Activated CD4-positive, alpha-beta T cell treated with anti-CD3 and anti-CD28 coated beads, Interleukin-10, Interleukin-2, amounts not matched to agents 100 ng/mL and 50 ng/mL, durations not matched to agents 16 hours and 8 hours (primary cell): ENCODE measurements at regions not wholly inside any gene's neighbourhood (a gene's known extent, or its start where the extent isn't known, plus 50 kb on each side); places are given as distances from the start of the nearest gene placed in this dataset.

ENCODE experiments used
- DNase-seq: peaks from one replicate; pipeline ENCODE4 v3.0.0-alpha.2; 2020

- DNase-seq: no peak
Measured at GRCh38 chr9:107064378-107064777, 201.4 kb downstream of the ZNF462 start.

- DNase-seq: no peak
Measured at GRCh38 chr9:107065549-107065948, 202.6 kb downstream of the ZNF462 start.

DNA sequence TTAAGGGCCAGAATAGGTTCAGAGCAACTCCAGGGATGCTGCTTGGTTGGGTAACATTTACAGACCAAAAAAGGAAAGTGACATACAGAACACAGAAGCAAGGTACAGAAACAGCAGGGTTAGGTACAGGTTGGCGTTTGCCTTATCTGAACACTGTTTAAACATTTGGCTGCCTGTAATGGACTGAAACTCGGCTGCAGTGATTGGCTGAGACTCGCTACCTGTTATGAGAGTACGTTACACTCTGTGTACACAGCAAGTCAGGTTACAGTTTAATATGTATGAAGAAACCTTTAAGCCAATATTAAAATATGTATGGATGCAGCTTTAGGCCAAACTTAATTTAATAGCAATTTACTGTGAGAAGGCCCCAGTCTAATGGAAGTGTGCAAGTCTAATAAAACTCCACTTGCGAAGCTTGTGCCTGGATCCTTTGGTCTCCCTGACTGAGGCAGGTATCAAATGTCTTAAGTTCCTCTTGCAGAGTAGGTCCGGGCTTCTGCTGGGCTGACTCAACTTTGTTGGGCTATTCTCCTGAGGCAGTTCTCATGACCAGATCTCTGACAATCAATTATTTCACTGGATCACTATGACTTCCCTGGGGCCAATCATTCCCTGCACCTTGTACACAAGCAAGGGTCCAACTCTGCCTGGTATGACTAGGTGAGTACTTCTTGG is 204.9 kb downstream of the ZNF462 start:
- DNase-seq: no peak

GRCh38 chr9:107068581-107068980 is 205.6 kb downstream of the ZNF462 start:
- no peak for DNase-seq

DNA sequence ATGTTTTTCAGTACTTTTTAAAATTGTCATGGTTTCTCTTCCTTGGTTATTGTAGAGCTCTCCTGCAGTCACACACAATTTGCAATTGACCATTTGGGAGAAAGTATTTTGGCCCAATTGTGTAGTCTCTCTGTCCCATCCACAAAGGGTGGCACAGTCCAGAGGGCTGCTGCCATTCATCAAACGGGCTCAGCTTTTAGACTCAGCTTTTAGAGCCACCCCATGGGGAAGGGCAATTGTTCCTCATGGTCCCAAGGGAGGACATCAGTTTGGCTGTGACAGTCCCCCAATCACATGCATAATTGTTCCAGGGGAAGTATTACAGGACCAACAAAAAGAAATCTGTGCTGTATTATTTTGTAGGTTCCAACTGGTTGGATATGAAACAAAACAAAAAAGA is 207.6 kb downstream of the ZNF462 start:
- no peak for DNase-seq

DNA sequence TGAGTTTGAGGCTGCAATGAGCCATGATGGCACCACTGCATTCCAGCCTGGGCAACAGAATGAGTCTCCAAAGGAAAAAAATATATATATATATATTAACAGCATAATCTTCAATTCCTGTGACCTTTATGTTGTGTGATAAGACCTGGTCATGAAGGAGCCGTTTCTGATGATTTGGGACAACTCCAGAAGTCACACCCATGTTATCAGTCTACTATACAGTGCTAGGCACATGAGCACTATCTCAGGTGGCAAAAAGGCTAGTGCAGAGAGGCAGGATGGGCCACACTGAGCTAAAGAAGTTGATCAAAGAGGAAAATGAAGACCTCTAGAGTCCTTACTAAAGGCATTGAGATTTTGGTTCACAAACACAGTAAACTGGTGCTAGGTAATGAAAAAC is 205.0 kb upstream of the RAD23B start:
- no peak for DNase-seq

DNA sequence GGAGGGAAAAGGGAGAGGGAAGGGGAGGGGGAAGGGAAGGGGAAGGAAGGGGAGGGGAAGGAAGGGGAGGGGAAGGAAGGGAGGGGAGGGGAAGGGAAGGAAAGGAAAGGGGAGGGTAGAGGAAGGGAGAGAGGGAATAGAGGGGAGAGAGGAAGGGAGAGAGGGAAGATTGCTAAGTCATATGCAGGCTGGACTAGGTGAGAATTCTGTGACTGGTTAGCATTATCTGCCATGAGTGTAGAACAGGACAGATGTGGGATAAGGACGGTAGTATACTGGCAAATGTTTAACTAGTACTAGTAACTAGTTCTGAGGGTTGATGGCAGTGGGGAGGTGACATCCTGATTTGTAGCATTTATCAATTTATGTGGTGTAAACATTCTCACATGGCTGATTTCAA is 203.5 kb upstream of the RAD23B start:
- DNase-seq: no peak

GRCh38 chr9:107080130-107080529 is 202.9 kb upstream of the RAD23B start:
- no peak for DNase-seq

DNA sequence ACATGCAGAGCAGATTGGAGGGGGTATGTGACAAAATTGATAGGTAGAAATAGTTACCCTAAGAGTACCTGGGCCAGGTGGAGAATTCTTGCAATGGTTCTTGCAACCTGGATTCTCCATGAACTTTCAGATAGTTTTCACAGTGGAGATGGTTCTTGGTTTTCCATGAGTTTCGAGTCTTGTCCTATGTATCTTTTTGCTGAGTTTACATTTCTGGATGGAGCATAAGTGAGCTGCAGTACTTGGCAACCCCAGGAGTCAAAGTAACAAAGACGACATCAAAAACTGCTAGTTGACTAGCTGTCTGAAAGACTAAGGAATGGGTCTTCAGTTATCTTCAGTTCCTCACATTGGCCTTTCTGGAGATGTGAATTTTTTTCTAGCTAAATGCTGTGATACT is 196.6 kb upstream of the RAD23B start:
- no peak for DNase-seq

GRCh38 chr9:107087222-107087621 is 195.9 kb upstream of the RAD23B start:
- no peak for DNase-seq

DNA sequence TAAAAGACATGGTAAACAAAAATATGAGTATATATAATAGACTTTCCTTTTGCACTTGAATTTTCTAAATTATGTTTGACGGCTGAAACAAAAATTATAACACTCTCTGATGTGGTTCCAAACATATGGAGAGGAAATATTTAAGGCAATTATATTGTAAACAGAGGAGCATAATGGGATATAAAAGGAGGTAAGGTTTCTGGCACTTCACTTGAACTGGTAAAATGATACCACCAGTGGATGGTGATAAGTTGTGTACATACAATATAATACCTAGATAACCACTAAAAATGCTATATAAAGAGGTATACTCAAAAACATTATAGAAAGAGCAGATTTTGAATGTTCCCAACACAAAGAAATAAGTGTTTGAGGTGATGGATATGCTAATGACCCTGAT is 192.9 kb upstream of the RAD23B start:
- DNase-seq: no peak

DNA sequence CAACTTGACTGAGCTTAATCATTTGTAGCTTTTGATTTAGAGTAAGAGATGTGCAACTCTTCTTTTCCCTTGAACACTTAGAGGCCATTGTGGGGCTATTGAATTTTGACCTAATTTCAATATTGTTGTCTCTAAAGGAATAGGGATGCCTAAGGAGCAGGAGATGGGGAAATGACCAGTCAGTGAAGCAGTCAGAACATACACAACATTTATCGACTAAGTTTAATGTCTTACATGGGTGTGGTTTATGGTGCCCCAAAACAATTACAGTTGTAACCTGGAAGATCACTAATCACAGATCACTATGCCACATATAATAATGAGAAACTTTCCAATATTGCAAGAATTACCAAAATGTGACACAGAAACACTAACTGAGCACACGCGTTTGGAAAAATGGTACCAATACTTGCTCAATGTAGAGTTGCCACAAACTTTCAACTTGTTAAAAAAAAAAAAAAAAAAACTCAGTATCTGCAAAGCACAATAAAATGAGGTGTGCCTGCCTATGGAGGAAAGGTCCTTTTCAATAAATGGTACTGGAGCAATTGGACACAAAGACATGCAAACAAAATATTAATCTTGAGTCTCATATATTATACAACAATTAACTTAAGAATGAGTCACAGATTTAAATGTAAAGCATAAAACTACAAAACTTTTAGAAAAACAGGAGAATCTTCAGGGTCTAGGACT is 189.6 kb upstream of the RAD23B start:
- no peak for DNase-seq

- DNase-seq: no peak
Measured at GRCh38 chr9:107094370-107094769, 188.7 kb upstream of the RAD23B start.

DNA sequence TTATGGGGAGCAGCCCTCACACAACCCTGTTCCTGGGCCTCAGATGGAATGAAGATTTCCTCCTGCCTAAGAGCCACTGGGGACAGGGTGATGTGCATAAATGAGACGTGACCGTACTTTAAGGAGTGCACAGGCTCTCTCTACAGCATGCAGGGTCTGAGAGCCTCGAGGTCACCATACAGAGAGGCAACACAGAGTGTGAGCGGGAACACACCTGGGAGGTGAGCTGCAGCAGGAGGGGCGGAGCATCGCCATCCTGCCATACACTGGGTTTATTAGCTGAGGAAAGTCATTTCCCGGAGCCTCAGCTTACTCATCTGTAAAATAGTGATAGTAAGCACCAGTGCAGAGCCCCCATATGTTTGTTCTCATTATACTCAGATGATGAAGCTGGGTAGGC is 182.5 kb upstream of the RAD23B start:
- no peak for DNase-seq

GRCh38 chr9:107102011-107102410 is 181.1 kb upstream of the RAD23B start:
- DNase-seq: no peak

DNA sequence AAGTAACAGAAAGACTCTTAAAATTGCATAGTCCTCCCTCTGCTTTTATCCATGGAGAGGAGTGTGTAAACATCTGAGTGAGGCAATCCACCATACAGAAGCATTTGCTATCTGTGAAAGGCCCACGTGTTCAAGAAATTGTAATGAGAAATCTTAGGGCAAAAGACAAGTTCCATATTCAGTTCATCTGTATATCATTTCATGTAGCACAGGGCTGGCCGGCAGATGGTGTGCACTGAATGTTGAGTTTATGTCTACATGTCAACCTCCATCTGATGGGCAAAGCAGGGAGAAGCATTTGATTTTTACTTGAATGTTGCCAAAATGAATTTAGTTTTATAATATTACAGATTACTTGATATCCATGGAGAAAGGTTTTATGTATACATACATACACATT is 179.5 kb upstream of the RAD23B start:
- no peak for DNase-seq

GRCh38 chr9:107105784-107106183 is 177.3 kb upstream of the RAD23B start:
- DNase-seq: no peak

GRCh38 chr9:107106416-107106815 is 176.7 kb upstream of the RAD23B start:
- DNase-seq: no peak

DNA sequence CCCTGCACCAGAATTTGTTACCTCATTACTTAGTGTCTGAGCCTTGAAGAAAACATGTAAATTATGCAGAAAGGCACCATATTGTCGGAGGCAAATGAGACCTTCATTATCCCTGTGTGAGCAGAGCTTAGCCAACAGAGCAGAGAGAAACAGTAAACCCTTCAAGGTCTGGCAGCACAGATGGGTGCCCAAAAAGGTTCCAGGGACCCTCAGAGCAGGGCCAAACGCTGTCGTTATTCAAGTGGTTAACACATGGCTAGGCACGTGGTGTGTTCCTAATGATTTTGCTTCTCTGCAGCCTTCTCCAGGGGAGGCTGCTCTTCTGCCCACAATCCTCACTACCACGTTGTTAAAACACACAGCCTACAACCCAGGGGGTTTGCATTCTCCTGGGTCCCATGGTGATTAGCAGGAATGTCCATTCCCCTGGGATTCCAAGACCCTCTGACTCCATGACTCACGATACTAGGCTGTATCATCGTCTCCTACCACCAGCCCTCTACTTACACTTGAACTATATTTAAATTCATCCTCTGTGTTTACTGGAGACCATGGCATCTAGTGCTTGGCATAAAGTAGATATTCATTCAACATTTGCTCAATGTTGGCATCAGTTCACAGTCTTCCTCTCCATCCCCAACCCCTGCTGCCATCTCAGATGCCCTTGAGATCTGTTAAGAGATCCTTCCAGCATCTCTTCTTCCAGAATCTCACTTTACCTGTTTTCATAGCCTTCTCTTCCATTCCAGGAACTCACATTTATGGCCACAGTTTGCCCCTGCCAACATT is 174.5 kb upstream of the RAD23B start:
- no peak for DNase-seq

GRCh38 chr9:107109324-107109723 is 173.8 kb upstream of the RAD23B start:
- DNase-seq: no peak

GRCh38 chr9:107110153-107110552 is 172.9 kb upstream of the RAD23B start:
- no peak for DNase-seq

DNA sequence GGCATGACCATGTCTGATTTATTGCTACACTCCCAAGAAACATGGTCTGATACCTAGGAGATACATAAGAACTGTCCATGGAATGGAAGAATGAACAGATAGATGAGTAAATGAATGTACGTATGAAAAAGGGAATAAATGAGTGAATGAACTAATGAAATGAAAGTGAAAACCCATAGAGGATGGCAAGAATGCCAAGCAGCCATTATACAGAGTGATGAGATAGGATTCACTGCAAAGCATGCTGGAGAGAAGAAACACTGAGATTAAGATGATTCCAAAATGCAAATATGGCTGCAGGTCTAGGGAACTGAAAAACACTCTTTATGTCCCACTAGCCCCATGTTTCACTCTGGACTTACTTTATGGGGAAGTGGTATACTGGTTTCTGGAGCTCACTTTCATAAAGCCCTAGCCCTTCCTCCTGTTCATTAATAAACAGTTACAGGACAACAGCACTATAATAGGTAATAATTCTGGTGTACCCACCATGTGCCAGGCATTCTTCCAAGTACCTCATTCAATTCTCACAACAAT is 170.3 kb upstream of the RAD23B start:
- DNase-seq: no peak

DNA sequence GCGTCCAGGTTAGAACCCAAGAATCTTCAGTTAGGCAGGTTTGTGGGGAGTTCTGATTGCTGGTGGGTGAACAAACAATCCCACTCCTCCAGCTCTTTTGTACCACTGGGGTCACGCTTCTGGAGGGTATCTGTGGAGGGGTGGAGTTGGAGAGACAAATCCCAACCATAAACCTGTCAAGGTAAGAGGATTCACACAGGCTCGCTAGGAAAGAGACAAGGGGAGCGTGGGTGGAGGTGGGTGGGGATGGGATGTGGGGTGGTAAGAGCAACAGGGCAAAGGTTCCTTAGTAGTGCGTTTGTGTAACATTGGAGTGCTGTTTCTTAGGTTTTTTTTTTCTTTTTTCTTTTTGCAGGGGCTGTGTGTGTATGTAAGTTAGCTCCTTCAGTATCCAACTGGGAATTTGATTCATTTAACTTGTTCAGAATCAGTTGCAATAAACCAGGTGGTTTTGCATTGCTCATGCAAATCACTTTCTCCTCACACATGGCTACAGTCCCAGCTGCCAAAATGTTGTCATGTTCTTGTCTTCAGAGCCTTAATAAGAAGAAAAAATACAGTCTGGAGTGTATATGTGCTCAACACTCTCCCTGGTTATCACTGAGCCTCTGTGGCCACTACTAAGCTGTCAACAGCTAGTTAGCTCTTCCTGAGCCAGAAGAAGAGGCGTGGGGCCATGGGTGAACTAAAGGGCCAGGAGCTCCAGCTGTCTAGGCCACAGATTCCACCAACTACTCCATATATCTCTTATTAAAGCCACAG is 164.0 kb upstream of the RAD23B start:
- DNase-seq: no peak
